PFSK-1 (cell line): ENCODE measurements at regions not wholly inside any gene's neighbourhood (a gene's known extent, or its start where the extent isn't known, plus 50 kb on each side); places are given as distances from the start of the nearest gene placed in this dataset.

Source experiments
- POLR2AphosphoS5 ChIP-seq: IDR thresholded peaks from 2 replicates; pipeline ENCODE4 v1.6.1; 2012; ENCODE audit warnings: low read depth, mild to moderate bottlenecking, control low read depth, low read length, moderate library complexity
- SIN3A ChIP-seq: IDR thresholded peaks from 2 replicates; pipeline ENCODE4 v1.6.1; 2012; ENCODE audit warnings: mild to moderate bottlenecking, low read length, moderate library complexity, borderline replicate concordance; ENCODE audit not compliant: insufficient read depth
- TAF1 ChIP-seq: IDR thresholded peaks from 2 replicates; pipeline ENCODE4 v1.6.1; 2012; ENCODE audit warnings: low read length, control low read depth, borderline replicate concordance; ENCODE audit not compliant: insufficient read depth

DNA sequence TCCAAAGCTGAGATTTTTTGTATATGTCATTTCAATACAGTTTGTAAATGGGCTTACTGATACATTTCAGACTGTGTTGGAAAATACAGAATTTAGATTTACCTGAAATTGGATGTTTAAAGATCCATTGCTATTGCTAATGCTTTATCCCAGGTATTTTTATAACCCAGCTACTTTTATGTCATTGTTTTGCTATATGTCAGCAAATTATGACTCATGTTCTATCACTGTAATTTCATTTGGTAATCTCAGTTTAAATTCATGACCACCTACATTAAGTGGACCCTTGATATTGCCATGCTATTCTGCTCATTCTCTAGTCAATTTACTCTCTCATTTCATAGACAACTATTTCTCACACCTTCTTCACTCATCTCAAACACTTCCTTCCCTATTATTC lies 281.2 kb downstream of the IPO8 start:
- TF ChIP-seq SIN3A (no peak), POLR2AphosphoS5 (no peak), TAF1 (no peak)
